HepG2 (cell line): ENCODE measurements at regions not wholly inside any gene's neighbourhood (a gene's known extent, or its start where the extent isn't known, plus 50 kb on each side); places are given as distances from the start of the nearest gene placed in this dataset.

Source experiments
- ATAC-seq: fragments of 200-7000 bp; cut with Tn5 transposase; 3 replicates; pipeline ENCODE4 v1.9.1; 2020; ENCODE audit warnings: mild to moderate bottlenecking, moderate library complexity
- BruUV-seq: library from RNA; stranded (reverse); fragments of 400-500 nt; replicated peaks from 2 replicates; lab custom pipeline; 2021; lab: Mats Ljungman, UMichigan
- CTCF ChIA-PET: fragments of 300-600 bp; formaldehyde crosslinking; extraction: SDS; loops from one replicate; lab custom pipeline; 2021; ENCODE audit warnings: low total read pairs, inconsistent platforms, low intra/inter-chr PET ratio; lab: Yijun Ruan, JAX
- POLR2A ChIA-PET: fragments of 350-600 bp; sonication (Branson Sonifier 250); formaldehyde crosslinking; loops from one replicate; lab custom pipeline; 2020; ENCODE audit warnings: antibody characterized with exemption, inconsistent platforms; lab: Yijun Ruan, JAX
- DNase-seq: peaks from one replicate; pipeline ENCODE4 v3.0.0-alpha.2; 2015; ENCODE audit warnings: low spot score
- FAIRE-seq: peaks from 3 replicates; lab custom pipeline; 2011; peaks lifted over from hg19 to GRCh38; lab: Jason Lieb, UNC
- H2AFZ ChIP-seq: one replicate; pipeline ENCODE4 v1.6.1; 2011; ENCODE audit warnings: low read length, inconsistent platforms
- H3K27ac ChIP-seq: fragments of 300-600 bp; 3 replicates; pipeline ENCODE4 v1.8.0; 2011; ENCODE audit warnings: mixed run types, mild to moderate bottlenecking, mixed read lengths, low read length, inconsistent platforms; ENCODE audit not compliant: insufficient read depth; ENCODE audit errors: extremely low read length
- H3K27me3 ChIP-seq, 2 experiments: fragments of 200-600 bp in 1 of 2; 2 replicates in 1 of 2; 3 replicates in 1 of 2; pipeline versions ENCODE4 v1.6.0 to v1.8.0; 2011; ENCODE audit warnings: low read length in 2 of 2, mild to moderate bottlenecking in 2 of 2, moderate library complexity in 2 of 2, inconsistent platforms in 1 of 2; ENCODE audit not compliant: insufficient read depth in 2 of 2, control insufficient read depth in 1 of 2
- H3K36me3 ChIP-seq, 2 experiments: fragments of 200-600 bp in 1 of 2; replicated peaks in 1 of 2; 2 replicates in 1 of 2; 3 replicates in 1 of 2; pipeline versions ENCODE4 v1.5.1 to v1.8.0; 2011; ENCODE audit warnings: low read length in 2 of 2, inconsistent platforms in 1 of 2; ENCODE audit not compliant: insufficient read depth in 2 of 2, control insufficient read depth in 1 of 2
- H3K4me1 ChIP-seq: 2 replicates; pipeline ENCODE4 v1.5.1; 2012; ENCODE audit warnings: low read length, inconsistent platforms; ENCODE audit not compliant: insufficient read depth
- H3K4me2 ChIP-seq: 2 replicates; pipeline ENCODE4 v1.6.0; 2011; ENCODE audit warnings: low read depth, low read length, inconsistent platforms
- H3K4me3 ChIP-seq, 3 experiments: fragments of 200-600 bp in 1 of 3; sonication (generic), shearing (Covaris generic) in 1 of 3; replicated peaks in 1 of 3; 2 replicates each; pipeline ENCODE4 v1.5.1; 2011 to 2016; ENCODE audit warnings: low read length in 3 of 3, inconsistent platforms in 2 of 3, low read depth in 2 of 3, mild to moderate bottlenecking in 2 of 3, control low read depth in 1 of 3, mixed read lengths in 1 of 3; ENCODE audit not compliant: insufficient read depth in 1 of 3
- H3K79me2 ChIP-seq: one replicate; pipeline ENCODE4 v1.6.1; 2011; ENCODE audit warnings: low read length, inconsistent platforms; ENCODE audit not compliant: insufficient read depth
- H3K9ac ChIP-seq: 2 replicates; pipeline ENCODE4 v1.6.0; 2011; ENCODE audit warnings: mild to moderate bottlenecking, low read depth, low read length, inconsistent platforms; ENCODE audit not compliant: insufficient read depth
- H3K9me3 ChIP-seq: 2 replicates; pipeline ENCODE4 v1.5.1; 2012; ENCODE audit warnings: mild to moderate bottlenecking, low read length
- H4K20me1 ChIP-seq: 2 replicates; pipeline ENCODE4 v1.6.0; 2011; ENCODE audit warnings: inconsistent platforms, mild to moderate bottlenecking, low read length, moderate library complexity; ENCODE audit not compliant: insufficient read depth
- ARID2 ChIP-seq: sonication (generic); formaldehyde crosslinking; IDR thresholded peaks from 2 replicates; pipeline ENCODE4 v1.8.1; 2022; ENCODE audit warnings: mild to moderate bottlenecking, missing genetic modification reagents, borderline replicate concordance
- ARNT ChIP-seq: fragments of 450-650 bp; IDR thresholded peaks from 2 replicates; pipeline ENCODE4 v1.6.1; 2017
- HINFP ChIP-seq: sonication (generic); formaldehyde crosslinking; IDR thresholded peaks from 2 replicates; pipeline ENCODE4 v1.4.0; 2020; ENCODE audit warnings: low read depth, mild to moderate bottlenecking, missing genetic modification reagents
- KDM5A ChIP-seq: fragments of 200-600 bp; sonication (generic); IDR thresholded peaks from 2 replicates; pipeline ENCODE4 v1.7.0; 2018; ENCODE audit warnings: antibody characterized with exemption, mild to moderate bottlenecking, low read length, borderline replicate concordance
- MEIS1 ChIP-seq: sonication (generic); formaldehyde crosslinking; IDR thresholded peaks from 2 replicates; pipeline ENCODE4 v1.9.0; 2021; ENCODE audit warnings: mild to moderate bottlenecking, missing genetic modification reagents, moderate library complexity, borderline replicate concordance
- MTF1 ChIP-seq: sonication (generic); formaldehyde crosslinking; IDR thresholded peaks from 2 replicates; pipeline ENCODE4 v1.5.0; 2020; ENCODE audit warnings: missing genetic modification reagents
- NR3C1 ChIP-seq: sonication (generic); formaldehyde crosslinking; IDR thresholded peaks from 2 replicates; pipeline ENCODE4 v1.4.0; 2020; ENCODE audit warnings: missing genetic modification reagents
- SIN3A ChIP-seq: IDR thresholded peaks from 2 replicates; pipeline ENCODE4 v1.6.1; 2011; ENCODE audit warnings: low read depth, mild to moderate bottlenecking, control low read depth, low read length, borderline replicate concordance
- SUZ12 ChIP-seq: fragments of 150-350 bp; IDR thresholded peaks from 2 replicates; pipeline ENCODE4 v1.6.1; 2014; ENCODE audit warnings: low read depth, low read length
- ZNF737 ChIP-seq: sonication (generic); formaldehyde crosslinking; IDR thresholded peaks from 2 replicates; pipeline ENCODE4 v1.5.0; 2020; ENCODE audit warnings: missing genetic modification reagents, mild to moderate bottlenecking, borderline replicate concordance
- ZNF747 ChIP-seq: sonication (generic); formaldehyde crosslinking; IDR thresholded peaks from 2 replicates; pipeline ENCODE4 v1.8.1; 2023; ENCODE audit warnings: missing genetic modification reagents, mild to moderate bottlenecking, borderline replicate concordance
- WGBS: methylation state at CpG from one replicate; pipeline ENCODE4 v1.1.6; 2017; ENCODE audit warnings: low lambda C conversion rate; 5-methylcytosine and 5-hydroxymethylcytosine counted together
- in situ Hi-C: cut with HindIII; loops from 2 replicates; pipeline ENCODE4 v1.10.0; 2017; ENCODE audit warnings: low pct_unique_long_range_greater_than_20kb; ENCODE audit not compliant: extremely low pct_ligation_motif_present
- intact Hi-C: fragments of 100-400 bp; cut with micrococcal nuclease; formaldehyde crosslinking; loops from one replicate; pipeline ENCODE4 v1.10.0; 2022; ENCODE audit not compliant: unreplicated experiment
- TF ChIP-seq, protein P1 (sequence below): sonication (generic); formaldehyde crosslinking; IDR thresholded peaks from 2 replicates; pipeline ENCODE4 v1.4.0; 2020; ENCODE audit warnings: missing genetic modification reagents
- TF ChIP-seq, protein P2 (sequence below): sonication (generic); formaldehyde crosslinking; IDR thresholded peaks from 2 replicates; pipeline ENCODE4; 2020; ENCODE audit warnings: missing genetic modification reagents, mild to moderate bottlenecking, borderline replicate concordance

- Histone ChIP-seq H2AFZ (no peak overlapping the region), H3K4me2 (no peak overlapping the region), H3K27me3 (no peaks in the 10 kb centered on the region; a peak in 1 of 5 replicates), H4K20me1 (no peaks in the 10 kb centered on the region), H3K36me3 (no peaks in the 10 kb centered on the region), H3K9ac (no peak overlapping the region), H3K4me1 (no peaks in the 10 kb centered on the region), H3K27ac (no peak overlapping the region), H3K4me3 (no peak overlapping the region), H3K79me2 (no peaks in the 10 kb centered on the region), H3K9me3 (no peaks in the 10 kb centered on the region)
- no peak for TF ChIP-seq MTF1 (CRISPR knock-in tag)
- no peak for TF ChIP-seq ARID2 (CRISPR knock-in tag)
- no peak for TF ChIP-seq ZNF737 (CRISPR knock-in tag)
- TF ChIP-seq, protein P1, sequence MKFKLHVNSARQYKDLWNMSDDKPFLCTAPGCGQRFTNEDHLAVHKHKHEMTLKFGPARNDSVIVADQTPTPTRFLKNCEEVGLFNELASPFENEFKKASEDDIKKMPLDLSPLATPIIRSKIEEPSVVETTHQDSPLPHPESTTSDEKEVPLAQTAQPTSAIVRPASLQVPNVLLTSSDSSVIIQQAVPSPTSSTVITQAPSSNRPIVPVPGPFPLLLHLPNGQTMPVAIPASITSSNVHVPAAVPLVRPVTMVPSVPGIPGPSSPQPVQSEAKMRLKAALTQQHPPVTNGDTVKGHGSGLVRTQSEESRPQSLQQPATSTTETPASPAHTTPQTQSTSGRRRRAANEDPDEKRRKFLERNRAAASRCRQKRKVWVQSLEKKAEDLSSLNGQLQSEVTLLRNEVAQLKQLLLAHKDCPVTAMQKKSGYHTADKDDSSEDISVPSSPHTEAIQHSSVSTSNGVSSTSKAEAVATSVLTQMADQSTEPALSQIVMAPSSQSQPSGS (CRISPR knock-in tag): no peak
- TF ChIP-seq SUZ12: no peak
- TF ChIP-seq SIN3A: no peak
- TF ChIP-seq MEIS1 (CRISPR knock-in tag): no peak
- no TSS peak for BruUV-seq
- in situ Hi-C loops: no loop called here
- WGBS: 29% methylated on average over 3 of the region's 3 CpGs
- intact Hi-C loops: no loop called here
- no peak for DNase-seq
- CTCF ChIA-PET: no interaction called here
- POLR2A ChIA-PET: no interaction called here
- ATAC-seq: no peak
- no peak for FAIRE-seq
These were observed 388.2 kb upstream of the MAF start for GRCh38 chr16:79988721-79989220.

- no peak for FAIRE-seq
- intact Hi-C loops (no loop called here), in situ Hi-C loops (no loop called here)
- POLR2A ChIA-PET: no interaction called here
- Histone ChIP-seq H3K4me1 (no peaks in the 10 kb centered on the region), H3K36me3 (no peaks in the 10 kb centered on the region), H3K27ac (no peak overlapping the region), H3K9me3 (no peaks in the 10 kb centered on the region), H3K79me2 (no peaks in the 10 kb centered on the region), H2AFZ (no peak overlapping the region), H3K27me3 (no peaks in the 10 kb centered on the region), H3K4me3 (no peak overlapping the region), H3K4me2 (no peak overlapping the region), H4K20me1 (no peaks in the 10 kb centered on the region), H3K9ac (no peak overlapping the region)
- WGBS: 23% methylated on average over 3 of the region's 3 CpGs
- BruUV-seq: no TSS peak
- no peak for DNase-seq
- CTCF ChIA-PET: no interaction called here
- ATAC-seq: no peak
- TF ChIP-seq KDM5A (no peak), HINFP (CRISPR knock-in tag) (no peak), ARNT (no peak), ZNF747 (CRISPR knock-in tag) (no peak), NR3C1 (no peak)
- TF ChIP-seq, protein P2, sequence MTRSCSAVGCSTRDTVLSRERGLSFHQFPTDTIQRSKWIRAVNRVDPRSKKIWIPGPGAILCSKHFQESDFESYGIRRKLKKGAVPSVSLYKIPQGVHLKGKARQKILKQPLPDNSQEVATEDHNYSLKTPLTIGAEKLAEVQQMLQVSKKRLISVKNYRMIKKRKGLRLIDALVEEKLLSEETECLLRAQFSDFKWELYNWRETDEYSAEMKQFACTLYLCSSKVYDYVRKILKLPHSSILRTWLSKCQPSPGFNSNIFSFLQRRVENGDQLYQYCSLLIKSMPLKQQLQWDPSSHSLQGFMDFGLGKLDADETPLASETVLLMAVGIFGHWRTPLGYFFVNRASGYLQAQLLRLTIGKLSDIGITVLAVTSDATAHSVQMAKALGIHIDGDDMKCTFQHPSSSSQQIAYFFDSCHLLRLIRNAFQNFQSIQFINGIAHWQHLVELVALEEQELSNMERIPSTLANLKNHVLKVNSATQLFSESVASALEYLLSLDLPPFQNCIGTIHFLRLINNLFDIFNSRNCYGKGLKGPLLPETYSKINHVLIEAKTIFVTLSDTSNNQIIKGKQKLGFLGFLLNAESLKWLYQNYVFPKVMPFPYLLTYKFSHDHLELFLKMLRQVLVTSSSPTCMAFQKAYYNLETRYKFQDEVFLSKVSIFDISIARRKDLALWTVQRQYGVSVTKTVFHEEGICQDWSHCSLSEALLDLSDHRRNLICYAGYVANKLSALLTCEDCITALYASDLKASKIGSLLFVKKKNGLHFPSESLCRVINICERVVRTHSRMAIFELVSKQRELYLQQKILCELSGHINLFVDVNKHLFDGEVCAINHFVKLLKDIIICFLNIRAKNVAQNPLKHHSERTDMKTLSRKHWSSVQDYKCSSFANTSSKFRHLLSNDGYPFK: no peak
These were observed 387.6 kb upstream of the MAF start for GRCh38 chr16:79988089-79988488.
